Ascending aorta (tissue), 2 donors: ENCODE measurements at regions not wholly inside any gene's neighbourhood (a gene's known extent, or its start where the extent isn't known, plus 50 kb on each side); places are given as distances from the start of the nearest gene placed in this dataset.

ENCODE experiments used
- DNase-seq, 2 donors: peaks; one replicate each; pipeline ENCODE4 v3.0.0-alpha.2; 2019; ENCODE audit warnings: low spot score in 2 of 2
- H3K27ac ChIP-seq, 2 donors: fragments of 200-600 bp; sonication (generic); one replicate each; pipeline ENCODE4 v1.5.1; 2016 to 2017; ENCODE audit warnings: mild to moderate bottlenecking in 1 of 2
- H3K27me3 ChIP-seq: fragments of 200-600 bp; sonication (generic); one replicate; pipeline ENCODE4 v1.5.1; 2017
- H3K36me3 ChIP-seq, 2 donors: fragments of 200-600 bp; sonication (generic); one replicate each; pipeline ENCODE4 v1.5.1; 2016
- H3K4me1 ChIP-seq, 2 donors: fragments of 200-600 bp; sonication (generic); one replicate each; pipeline ENCODE4 v1.5.1; 2016 to 2017; ENCODE audit warnings: mild to moderate bottlenecking in 1 of 2
- H3K4me3 ChIP-seq, 2 donors: fragments of 200-600 bp; sonication (generic); one replicate each; pipeline ENCODE4 v1.5.1; 2016 to 2017; ENCODE audit warnings: mild to moderate bottlenecking in 1 of 2
- H3K9me3 ChIP-seq, 2 donors: fragments of 200-600 bp; sonication (generic); one replicate each; pipeline ENCODE4 v1.5.1; 2016
- intact Hi-C: fragments of 100-400 bp; cut with DNase I; formaldehyde crosslinking; loops from one replicate; pipeline ENCODE4 v1.15.1; 2023
- TF ChIP-seq, protein P1 (sequence below), 3 experiments: fragments of 200-600 bp in 2 of 3; fragments of 450-650 bp in 1 of 3; sonication (generic) in 2 of 3; IDR thresholded peaks; one replicate each; pipeline ENCODE4 v1.5.1; 2016 to 2019; ENCODE audit warnings: antibody characterized with exemption in 3 of 3, mild to moderate bottlenecking in 1 of 3, moderate library complexity in 1 of 3

DNA sequence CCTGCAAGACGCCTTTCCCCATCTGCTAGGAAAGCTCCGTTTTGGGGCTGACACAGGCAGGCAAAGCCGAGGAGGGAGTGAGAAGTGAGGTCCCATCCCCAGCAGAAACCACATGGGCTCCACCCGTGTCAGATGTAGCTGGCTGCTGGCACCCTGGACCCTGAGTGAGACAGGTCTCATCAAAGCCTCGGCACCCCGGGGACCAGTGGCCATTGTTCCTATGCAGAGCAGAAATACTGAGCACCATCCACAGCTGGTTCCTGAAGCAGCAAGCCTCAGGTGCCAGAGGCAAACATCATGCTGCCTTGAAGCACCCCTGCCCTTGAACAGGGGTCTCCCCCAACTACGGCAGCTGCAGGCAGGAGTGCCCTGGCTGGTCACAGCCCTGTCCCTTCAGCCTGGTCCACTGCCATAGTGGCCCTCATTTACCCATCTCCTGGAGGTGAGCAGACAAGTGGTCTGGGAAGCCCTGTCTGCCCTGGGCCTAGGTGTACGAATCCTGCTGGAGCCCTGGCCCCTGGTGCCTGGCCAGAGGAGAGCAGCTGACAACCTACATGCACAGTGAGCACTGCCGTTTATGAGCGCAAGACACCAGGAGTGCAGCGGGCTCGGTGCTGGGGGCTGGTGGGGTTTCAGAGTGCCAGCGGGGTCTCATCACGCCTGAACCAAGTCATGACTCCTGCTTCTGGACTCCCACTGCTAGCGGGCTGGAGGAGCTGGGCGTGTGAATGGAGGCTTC, 289.8 kb upstream of the RTL1 start:
- Histone ChIP-seq H3K36me3 (no peaks in the 10 kb centered on the region), H3K9me3 (no peaks in the 10 kb centered on the region), H3K27ac (no peak overlapping the region), H3K27me3 (no peaks in the 10 kb centered on the region), H3K4me3 (no peak overlapping the region), H3K4me1 (no peaks in the 10 kb centered on the region)
- DNase-seq = peak in 1 of 2 donors; percentile 53
- TF ChIP-seq, protein P1, sequence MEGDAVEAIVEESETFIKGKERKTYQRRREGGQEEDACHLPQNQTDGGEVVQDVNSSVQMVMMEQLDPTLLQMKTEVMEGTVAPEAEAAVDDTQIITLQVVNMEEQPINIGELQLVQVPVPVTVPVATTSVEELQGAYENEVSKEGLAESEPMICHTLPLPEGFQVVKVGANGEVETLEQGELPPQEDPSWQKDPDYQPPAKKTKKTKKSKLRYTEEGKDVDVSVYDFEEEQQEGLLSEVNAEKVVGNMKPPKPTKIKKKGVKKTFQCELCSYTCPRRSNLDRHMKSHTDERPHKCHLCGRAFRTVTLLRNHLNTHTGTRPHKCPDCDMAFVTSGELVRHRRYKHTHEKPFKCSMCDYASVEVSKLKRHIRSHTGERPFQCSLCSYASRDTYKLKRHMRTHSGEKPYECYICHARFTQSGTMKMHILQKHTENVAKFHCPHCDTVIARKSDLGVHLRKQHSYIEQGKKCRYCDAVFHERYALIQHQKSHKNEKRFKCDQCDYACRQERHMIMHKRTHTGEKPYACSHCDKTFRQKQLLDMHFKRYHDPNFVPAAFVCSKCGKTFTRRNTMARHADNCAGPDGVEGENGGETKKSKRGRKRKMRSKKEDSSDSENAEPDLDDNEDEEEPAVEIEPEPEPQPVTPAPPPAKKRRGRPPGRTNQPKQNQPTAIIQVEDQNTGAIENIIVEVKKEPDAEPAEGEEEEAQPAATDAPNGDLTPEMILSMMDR (IDR thresholded peaks at IDR 0.05) = no peak
- intact Hi-C loops = no loop called here

DNA sequence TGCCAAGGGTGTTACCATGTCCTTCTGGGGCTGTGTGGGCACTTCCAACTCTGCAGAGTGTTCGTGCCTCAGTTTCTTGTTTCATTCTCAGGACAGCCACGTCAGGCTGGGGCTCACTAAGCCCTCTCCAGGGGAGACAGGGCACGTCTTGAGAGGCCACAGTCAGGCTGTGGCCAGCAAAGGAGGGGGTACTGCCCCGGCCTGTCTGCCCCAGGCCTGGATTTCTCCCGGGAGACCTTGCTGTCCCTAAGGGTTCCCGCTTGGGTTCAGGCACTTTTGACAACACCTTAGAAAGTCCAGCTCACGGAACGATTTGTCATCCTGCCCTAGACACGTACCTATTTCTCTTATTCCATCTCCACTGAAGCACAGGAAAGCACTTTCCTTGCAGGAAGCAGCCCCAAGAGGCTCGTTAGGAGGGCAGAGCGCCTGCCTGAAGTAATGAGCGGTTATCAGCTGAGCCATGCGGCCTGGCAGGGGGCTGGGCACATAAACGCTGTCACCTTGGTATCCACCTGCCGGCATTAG, 290.4 kb upstream of the RTL1 start:
- no peaks in the 10 kb centered on the region for H3K9me3 ChIP-seq
- intact Hi-C loops = no loop called here
- H3K27me3 ChIP-seq = no peaks in the 10 kb centered on the region
- TF ChIP-seq, protein P1 (IDR thresholded peaks at IDR 0.05) = no peak
- H3K4me3 ChIP-seq = no peak overlapping the region
- DNase-seq = no peak
- no peaks in the 10 kb centered on the region for H3K4me1 ChIP-seq
- H3K27ac ChIP-seq = no peak overlapping the region
- H3K36me3 ChIP-seq = no peaks in the 10 kb centered on the region

DNA sequence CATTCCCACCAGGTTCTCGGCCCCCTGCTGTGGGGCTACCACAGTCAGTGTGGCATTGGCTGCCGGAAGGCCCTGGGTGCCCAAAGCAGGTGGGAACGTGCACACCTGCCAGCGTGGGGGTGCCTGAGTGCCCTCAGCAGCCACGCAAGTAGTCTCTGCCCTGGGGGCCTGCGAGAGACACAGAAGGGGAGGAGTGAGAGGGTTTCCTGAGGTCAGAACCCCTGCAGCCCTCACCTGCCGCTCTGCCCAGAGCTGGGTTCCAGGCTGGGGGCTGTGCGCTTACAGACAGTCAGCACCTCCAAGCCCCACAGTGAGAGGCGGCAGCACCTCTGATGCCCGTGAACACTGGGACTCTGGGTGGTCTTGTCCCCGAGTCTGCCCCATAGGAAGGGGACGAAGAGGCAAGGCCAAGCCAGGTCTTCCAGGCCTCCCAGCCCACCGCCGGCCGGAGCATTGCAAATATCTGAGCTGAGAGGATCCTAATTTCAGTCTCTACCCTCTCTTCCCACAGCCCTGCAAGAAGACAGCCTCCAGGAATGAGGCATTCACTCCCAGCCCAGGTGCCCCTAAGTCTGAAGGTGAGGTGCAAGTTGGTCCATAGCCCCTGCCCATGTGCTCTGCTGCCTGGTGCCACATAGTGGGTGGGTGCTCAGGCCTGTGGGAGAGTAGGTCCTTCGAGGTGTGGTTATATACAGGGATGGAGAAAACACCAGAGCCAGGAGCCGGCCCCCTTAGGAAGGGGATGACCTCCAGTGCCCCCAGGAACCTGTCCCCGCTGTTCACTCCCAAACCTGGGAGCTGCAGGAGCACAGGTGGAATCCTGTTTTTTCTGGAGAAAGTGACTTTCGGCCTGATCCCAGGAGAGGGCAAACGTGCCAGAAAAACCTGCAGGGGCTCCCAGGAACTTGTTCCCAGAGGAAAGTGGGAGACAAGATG, 291.1 kb upstream of the RTL1 start:
- intact Hi-C loops = no loop called here

DNA sequence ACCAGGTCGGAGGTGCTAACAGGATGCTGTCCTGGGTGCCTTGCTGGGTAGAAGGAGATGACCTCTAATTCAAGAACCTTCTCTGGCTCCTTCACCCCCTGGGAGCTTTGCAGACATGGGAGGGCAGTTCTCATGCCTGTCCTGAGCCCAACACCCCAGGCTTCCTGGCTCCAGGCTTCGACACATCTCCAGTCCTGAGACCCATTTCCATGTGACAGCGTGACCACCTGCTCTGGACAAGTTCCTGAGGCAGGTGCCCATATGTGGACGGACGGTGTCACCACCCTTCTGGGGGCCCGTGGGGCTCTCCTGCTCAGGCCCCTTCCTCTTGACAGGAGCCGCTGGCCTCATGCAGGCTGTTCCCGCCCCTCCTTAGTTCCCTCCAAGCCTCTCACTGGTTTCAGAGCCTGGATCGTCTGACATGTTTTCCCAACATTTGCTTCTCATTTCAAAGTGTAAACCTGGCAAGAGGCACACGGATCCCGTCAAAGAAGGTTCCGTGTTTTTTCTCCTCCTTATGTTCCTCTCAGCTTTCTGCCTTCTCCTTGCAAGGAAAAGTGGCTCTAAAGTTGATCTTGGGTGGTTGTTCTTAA, 291.9 kb upstream of the RTL1 start:
- Histone ChIP-seq H3K27me3 (no peaks in the 10 kb centered on the region), H3K4me1 (no peaks in the 10 kb centered on the region), H3K27ac (no peak overlapping the region), H3K36me3 (no peaks in the 10 kb centered on the region), H3K4me3 (no peak overlapping the region), H3K9me3 (no peaks in the 10 kb centered on the region)
- DNase-seq = peak in 1 of 2 donors; percentile 44
- intact Hi-C loops = no loop called here
- TF ChIP-seq, protein P1 (IDR thresholded peaks at IDR 0.05) = no peak

More for the DNA sequence above, 291.1 kb upstream of the RTL1 start:
- TF ChIP-seq, protein P1 (IDR thresholded peaks at IDR 0.05) = no peak
- no peaks in the 10 kb centered on the region for H3K4me1 ChIP-seq
- no peaks in the 10 kb centered on the region for H3K27me3 ChIP-seq
- DNase-seq = peak in 1 of 2 donors; percentile 47
- no peak overlapping the region for H3K27ac ChIP-seq
- no peaks in the 10 kb centered on the region for H3K9me3 ChIP-seq
- H3K4me3 ChIP-seq = no peak overlapping the region
- H3K36me3 ChIP-seq = no peaks in the 10 kb centered on the region

DNA sequence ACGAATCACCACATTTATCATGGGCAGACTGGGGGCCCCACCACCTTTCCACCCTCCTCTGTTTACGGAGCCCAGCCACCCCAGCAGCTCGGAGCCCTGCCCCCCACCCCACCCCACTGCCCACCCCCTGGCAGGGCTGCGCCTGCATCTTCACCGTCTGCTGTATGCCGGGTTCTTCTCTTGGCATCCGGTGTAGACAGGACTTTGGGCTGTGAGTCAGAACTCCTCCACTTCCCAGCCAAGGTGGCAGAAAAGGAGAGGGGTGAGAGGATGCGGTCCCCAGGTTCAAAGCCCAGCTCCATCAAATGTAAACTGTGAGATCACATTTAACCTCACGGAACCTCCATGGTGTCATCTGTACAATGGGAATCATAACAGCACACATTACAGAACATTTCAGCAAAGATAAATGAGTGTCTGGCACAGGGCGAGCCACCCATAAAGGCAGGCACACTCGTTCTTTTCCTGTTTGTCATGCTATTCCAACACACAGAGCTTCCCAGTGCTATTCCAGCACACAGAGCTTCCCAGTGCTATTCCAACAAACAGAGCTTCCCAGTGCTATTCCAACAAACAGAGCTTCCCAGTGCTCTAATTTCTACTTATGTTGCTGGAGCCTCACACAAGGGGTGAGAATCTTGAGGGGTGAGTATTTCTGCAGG, 292.7 kb upstream of the RTL1 start:
- Histone ChIP-seq H3K36me3 (no peaks in the 10 kb centered on the region), H3K27ac (no peak overlapping the region), H3K27me3 (no peaks in the 10 kb centered on the region), H3K4me1 (no peaks in the 10 kb centered on the region), H3K4me3 (no peak overlapping the region), H3K9me3 (no peaks in the 10 kb centered on the region)
- TF ChIP-seq, protein P1 (IDR thresholded peaks at IDR 0.05) = no peak
- DNase-seq = peak in 1 of 2 donors; percentile 11
- intact Hi-C loops = no loop called here
